ACC112 (cell line): ENCODE measurements at regions not wholly inside any gene's neighbourhood (a gene's known extent, or its start where the extent isn't known, plus 50 kb on each side); places are given as distances from the start of the nearest gene placed in this dataset.

Experiments used
- H2AFZ ChIP-seq: fragments of 200-600 bp; sonication (generic); one replicate; pipeline ENCODE4 v1.6.0; 2017; ENCODE audit warnings: antibody characterized with exemption, low read length; ENCODE audit not compliant: unreplicated experiment
- H3K27ac ChIP-seq: fragments of 200-600 bp; sonication (generic); 2 replicates; pipeline ENCODE4 v1.5.1; 2014; ENCODE audit warnings: low read depth, mild to moderate bottlenecking, antibody characterized with exemption, low read length, moderate library complexity
- H3K27me3 ChIP-seq: fragments of 200-600 bp; sonication (generic); 2 replicates; pipeline ENCODE4 v1.6.1; 2014; ENCODE audit warnings: mild to moderate bottlenecking, antibody characterized with exemption, low read length, moderate library complexity, mixed read lengths; ENCODE audit not compliant: insufficient read depth
- H3K36me3 ChIP-seq: fragments of 200-600 bp; sonication (generic); 2 replicates; pipeline ENCODE4 v1.6.1; 2016; ENCODE audit warnings: mild to moderate bottlenecking, antibody characterized with exemption, low read length, moderate library complexity, mixed read lengths; ENCODE audit not compliant: insufficient read depth
- H3K4me1 ChIP-seq: fragments of 200-600 bp; sonication (generic); one replicate; pipeline ENCODE4 v1.6.1; 2016; ENCODE audit warnings: low read length, mixed read lengths; ENCODE audit not compliant: insufficient read depth, unreplicated experiment, control insufficient read depth
- H3K4me3 ChIP-seq: fragments of 200-600 bp; sonication (generic); 2 replicates; pipeline ENCODE4 v1.5.1; 2014; ENCODE audit warnings: mild to moderate bottlenecking, low read depth, low read length
- H3K79me2 ChIP-seq: fragments of 200-600 bp; sonication (generic); one replicate; pipeline ENCODE4 v1.6.0; 2016; ENCODE audit warnings: low read length; ENCODE audit not compliant: control insufficient read depth, unreplicated experiment, insufficient read depth

DNA sequence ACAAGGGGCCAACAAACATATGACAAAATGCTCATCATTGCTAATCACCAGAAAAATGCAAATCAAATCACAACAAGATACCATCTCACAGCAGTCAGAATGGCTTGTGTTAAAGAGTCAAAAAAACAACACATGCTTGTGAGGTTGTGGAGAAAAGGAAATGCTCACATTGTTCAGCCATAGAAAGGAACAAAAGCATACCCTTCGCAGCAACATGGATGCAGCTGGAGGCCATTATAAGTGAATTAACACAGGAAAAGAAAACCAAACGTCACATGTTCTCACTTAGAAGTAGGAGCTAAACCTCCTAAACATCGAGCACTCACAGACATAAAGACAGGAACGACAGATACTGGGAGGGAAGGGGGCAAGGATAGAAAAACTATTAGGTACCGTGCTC lies 678.4 kb upstream of the GRM7 start:
- Histone ChIP-seq H2AFZ (no peak overlapping the region), H3K27me3 (no peaks in the 10 kb centered on the region), H3K4me3 (no peak overlapping the region), H3K79me2 (no peaks in the 10 kb centered on the region), H3K27ac (no peak overlapping the region), H3K4me1 (no peaks in the 10 kb centered on the region), H3K36me3 (no peaks in the 10 kb centered on the region)

- no peaks in the 10 kb centered on the region for H3K4me1 ChIP-seq
- no peak overlapping the region for H2AFZ ChIP-seq
Observed at GRCh38 chr3:6182909-6183308, 678.0 kb upstream of the GRM7 start.

DNA sequence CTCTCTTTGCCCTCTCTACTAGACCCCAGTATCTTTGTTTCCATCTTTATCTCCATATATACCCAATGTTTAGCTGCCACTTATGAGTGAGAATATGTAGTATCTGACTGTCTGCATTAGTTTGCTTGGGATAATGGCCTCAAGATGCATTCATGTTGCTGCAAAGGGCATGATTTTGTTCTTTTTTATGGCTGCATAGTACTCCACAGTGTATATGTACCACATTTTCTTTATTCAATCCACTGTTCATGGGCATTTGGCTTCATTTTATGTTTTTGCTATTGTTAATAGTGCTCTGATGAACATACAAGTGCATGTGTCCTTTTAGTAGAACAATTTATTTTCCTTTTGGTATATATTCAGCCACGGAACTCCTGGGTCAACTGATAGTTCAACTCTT lies 671.5 kb upstream of the GRM7 start:
- no peak overlapping the region for H2AFZ ChIP-seq
- H3K4me1 ChIP-seq, result no peaks in the 10 kb centered on the region
- no peaks in the 10 kb centered on the region for H3K27me3 ChIP-seq
- H3K4me3 ChIP-seq, result no peak overlapping the region
- no peaks in the 10 kb centered on the region for H3K79me2 ChIP-seq
- H3K27ac ChIP-seq, result no peak overlapping the region
- no peaks in the 10 kb centered on the region for H3K36me3 ChIP-seq

More at GRCh38 chr3:6182909-6183308, 678.0 kb upstream of the GRM7 start:
- Histone ChIP-seq H3K79me2 (no peaks in the 10 kb centered on the region), H3K4me3 (no peak overlapping the region), H3K36me3 (no peaks in the 10 kb centered on the region), H3K27me3 (no peaks in the 10 kb centered on the region), H3K27ac (no peak overlapping the region)

GRCh38 chr3:6204891-6205290 lies 656.0 kb upstream of the GRM7 start:
- no peak overlapping the region for H3K4me3 ChIP-seq
- no peaks in the 10 kb centered on the region for H3K36me3 ChIP-seq
- no peak overlapping the region for H3K27ac ChIP-seq
- no peaks in the 10 kb centered on the region for H3K27me3 ChIP-seq
- H3K79me2 ChIP-seq, result no peaks in the 10 kb centered on the region
- H3K4me1 ChIP-seq, result no peaks in the 10 kb centered on the region
- H2AFZ ChIP-seq, result no peak overlapping the region

- Histone ChIP-seq H3K27me3 (no peaks in the 10 kb centered on the region), H2AFZ (no peak overlapping the region), H3K4me1 (no peaks in the 10 kb centered on the region), H3K79me2 (no peaks in the 10 kb centered on the region), H3K4me3 (no peak overlapping the region), H3K36me3 (no peaks in the 10 kb centered on the region), H3K27ac (no peak overlapping the region)
Observed at GRCh38 chr3:6216135-6217026, 644.5 kb upstream of the GRM7 start.

DNA sequence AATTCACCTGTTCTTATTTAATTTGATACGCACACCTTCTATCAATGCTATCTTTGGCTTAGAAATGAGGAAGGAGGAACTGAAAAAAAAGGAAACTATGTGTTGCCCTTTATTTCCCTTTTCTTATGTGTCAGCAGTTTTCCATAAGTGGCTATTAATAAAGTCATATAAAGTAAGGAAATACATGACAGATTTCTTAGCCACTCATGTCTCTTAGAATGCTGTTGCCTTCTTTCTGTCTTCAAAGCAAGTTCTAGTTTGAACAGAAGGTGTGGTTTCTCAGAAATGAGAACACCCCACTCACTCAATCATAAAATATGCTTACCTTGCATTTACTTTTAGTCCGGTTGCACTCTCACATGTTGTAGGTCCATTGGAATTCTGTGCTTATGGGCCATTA lies 640.5 kb upstream of the GRM7 start:
- H3K36me3 ChIP-seq, result no peaks in the 10 kb centered on the region
- H3K4me3 ChIP-seq, result no peak overlapping the region
- no peaks in the 10 kb centered on the region for H3K27me3 ChIP-seq
- no peaks in the 10 kb centered on the region for H3K79me2 ChIP-seq
- H3K27ac ChIP-seq, result no peak overlapping the region
- H3K4me1 ChIP-seq, result no peaks in the 10 kb centered on the region
- no peak overlapping the region for H2AFZ ChIP-seq

DNA sequence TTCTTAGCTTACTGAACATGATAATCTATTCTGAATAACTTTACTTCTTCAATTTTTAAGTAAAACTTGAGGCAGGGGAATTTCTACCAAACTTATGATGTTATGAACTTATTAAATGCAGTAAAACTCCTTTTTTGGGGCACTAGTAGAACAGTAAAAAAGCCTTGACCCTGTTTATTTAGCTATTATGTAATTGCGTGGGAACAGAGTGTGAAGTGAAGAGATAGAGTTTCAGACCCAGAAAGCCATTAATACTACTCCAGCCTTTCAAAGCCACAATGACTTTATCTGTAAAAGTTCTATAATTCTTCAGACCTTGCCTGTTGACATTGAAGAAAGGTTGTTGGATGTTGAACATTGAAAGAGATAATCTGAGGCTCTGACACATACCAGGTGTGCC lies 638.8 kb upstream of the GRM7 start:
- no peaks in the 10 kb centered on the region for H3K36me3 ChIP-seq
- no peak overlapping the region for H3K27ac ChIP-seq
- H2AFZ ChIP-seq, result no peak overlapping the region
- no peaks in the 10 kb centered on the region for H3K4me1 ChIP-seq
- H3K27me3 ChIP-seq, result no peaks in the 10 kb centered on the region
- no peak overlapping the region for H3K4me3 ChIP-seq
- H3K79me2 ChIP-seq, result no peaks in the 10 kb centered on the region

- Histone ChIP-seq H2AFZ (no peak overlapping the region), H3K79me2 (no peaks in the 10 kb centered on the region), H3K27me3 (no peaks in the 10 kb centered on the region), H3K4me1 (no peaks in the 10 kb centered on the region), H3K36me3 (no peaks in the 10 kb centered on the region), H3K4me3 (no peak overlapping the region), H3K27ac (no peak overlapping the region)
Observed at GRCh38 chr3:6223572-6223971, 637.3 kb upstream of the GRM7 start.

DNA sequence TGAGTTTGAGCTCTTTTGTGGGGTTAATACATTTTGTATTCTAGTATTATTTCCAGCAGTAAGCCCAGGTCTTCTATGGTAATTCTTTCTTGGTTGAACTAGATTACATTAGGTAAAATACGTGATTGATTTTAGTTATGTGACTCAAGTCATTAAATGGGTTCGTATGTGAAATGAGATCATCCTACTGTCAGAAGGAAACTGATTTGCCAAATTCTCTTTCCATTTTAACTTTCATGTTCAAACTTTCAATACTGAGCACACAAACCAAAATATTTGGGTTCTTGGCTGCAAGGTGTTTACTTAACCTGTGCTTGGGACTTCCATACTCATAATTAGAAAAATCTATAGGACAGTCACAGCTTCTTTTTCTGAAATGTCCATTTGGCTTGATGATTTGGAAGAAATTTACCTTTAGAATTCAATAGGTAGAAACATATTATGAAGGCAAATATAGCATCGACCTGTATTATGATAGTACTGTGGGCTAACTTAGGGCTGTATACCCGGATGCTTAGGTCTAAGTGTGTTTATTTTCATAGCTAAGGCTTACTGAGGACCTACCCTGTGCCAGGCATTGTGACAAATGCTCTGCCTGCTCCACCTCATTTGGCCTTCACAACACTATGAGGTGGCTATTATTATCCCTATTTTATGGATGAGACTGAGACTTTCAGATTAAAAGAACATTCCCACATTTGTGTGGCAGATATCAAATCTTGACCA lies 631.8 kb upstream of the GRM7 start:
- Histone ChIP-seq H3K36me3 (no peaks in the 10 kb centered on the region), H3K27ac (no peak overlapping the region), H3K4me1 (no peaks in the 10 kb centered on the region), H3K4me3 (no peak overlapping the region), H3K27me3 (no peaks in the 10 kb centered on the region), H2AFZ (no peak overlapping the region), H3K79me2 (no peaks in the 10 kb centered on the region)

DNA sequence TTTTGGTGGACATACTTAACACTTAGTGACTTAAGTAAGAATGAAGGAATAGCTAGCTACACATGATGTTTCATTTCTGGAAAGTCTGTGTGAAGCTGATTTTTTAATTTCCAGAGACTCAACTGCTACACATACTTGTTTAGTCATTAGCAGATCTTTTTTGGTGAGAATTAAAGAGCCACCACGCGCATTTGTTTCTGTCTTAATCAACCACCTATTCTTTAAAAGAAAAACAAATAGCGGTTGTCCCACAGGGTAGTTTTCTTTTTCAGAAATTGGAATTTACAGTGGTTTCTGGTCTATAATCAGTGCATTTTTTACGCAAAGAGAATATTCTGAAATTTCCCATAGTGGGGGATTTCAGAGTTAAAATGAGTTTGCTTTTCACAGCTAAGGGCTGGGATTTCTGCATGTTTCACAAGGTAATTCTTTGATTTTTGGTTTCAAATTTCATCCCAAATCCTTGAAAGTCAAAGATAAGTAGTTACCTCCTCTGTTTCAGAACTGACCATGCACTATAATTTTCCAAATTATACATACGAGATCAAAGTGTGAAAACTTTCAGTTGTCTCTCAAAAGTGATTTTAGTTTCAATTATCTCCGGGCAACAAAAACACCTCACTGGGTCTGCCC lies 631.0 kb upstream of the GRM7 start:
- H2AFZ ChIP-seq, result no peak overlapping the region
- no peaks in the 10 kb centered on the region for H3K27me3 ChIP-seq
- no peaks in the 10 kb centered on the region for H3K79me2 ChIP-seq
- no peaks in the 10 kb centered on the region for H3K36me3 ChIP-seq
- no peaks in the 10 kb centered on the region for H3K4me1 ChIP-seq
- no peak overlapping the region for H3K4me3 ChIP-seq
- no peak overlapping the region for H3K27ac ChIP-seq
